ENCODE measurements at regions not wholly inside any gene's neighbourhood (a gene's known extent, or its start where the extent isn't known, plus 50 kb on each side); places are given as distances from the start of the nearest gene placed in this dataset.

GRCh38 chr2:201950606-201951005 lies 83.0 kb upstream of the FZD7 start:
- TF ChIP-seq CTCF (IDR thresholded peaks at IDR 0.05; ENCODE audit: extremely low read depth in 1 of 2, insufficient read depth in 1 of 2, low read depth in 1 of 2, low read length in 2 of 2), result no peak
- TF ChIP-seq POLR2AphosphoS5 (IDR thresholded peaks at IDR 0.05; ENCODE audit: insufficient read depth, low read depth, low read length), result no peak
- no peak for TF ChIP-seq EZH2 (IDR thresholded peaks at IDR 0.05; ENCODE audit: borderline replicate concordance, low read depth, low read length, severe bottlenecking)
- no peak for TF ChIP-seq POLR2A (IDR thresholded peaks at IDR 0.05; ENCODE audit: low read depth, low read length)
- TF ChIP-seq MAX (IDR thresholded peaks at IDR 0.05; ENCODE audit: insufficient read depth, insufficient read length), result no peak
- TF ChIP-seq GATA2 (IDR thresholded peaks at IDR 0.05; ENCODE audit: insufficient read depth, insufficient read length, low read depth, low read length), result no peak

Data from endothelial cell of umbilical vein (primary cell).